RWPE2 (cell line): ENCODE measurements at regions not wholly inside any gene's neighbourhood (a gene's known extent, or its start where the extent isn't known, plus 50 kb on each side); places are given as distances from the start of the nearest gene placed in this dataset.
A peak's percentile ranks its signal among the peaks of the same experiment; 100 is the strongest.

Experiments used
- ATAC-seq: fragments of 200-7000 bp; cut with Tn5 transposase; 3 replicates; pipeline ENCODE4 v1.9.1; 2021; ENCODE audit warnings: low read depth
- DNase-seq: peaks from one replicate; pipeline ENCODE4 v3.0.0-alpha.2; 2020; ENCODE audit warnings: low spot score
- H3K27ac ChIP-seq: fragments of 450-650 bp; 2 replicates; pipeline ENCODE4 v1.5.1; 2017; ENCODE audit warnings: mild to moderate bottlenecking; ENCODE audit not compliant: poor library complexity, severe bottlenecking
- H3K27me3 ChIP-seq: fragments of 250-450 bp; sonication (Bioruptor Pico); 2 replicates; pipeline ENCODE4 v1.5.1; 2021; ENCODE audit warnings: mild to moderate bottlenecking, moderate library complexity; ENCODE audit not compliant: insufficient read depth, poor library complexity, severe bottlenecking
- H3K36me3 ChIP-seq: fragments of 250-450 bp; sonication (Bioruptor Pico); 2 replicates; pipeline ENCODE4 v1.5.1; 2020; ENCODE audit warnings: low read depth, mild to moderate bottlenecking, moderate library complexity
- H3K4me1 ChIP-seq: fragments of 250-450 bp; sonication (Bioruptor Pico); 2 replicates; pipeline ENCODE4 v1.5.1; 2021; ENCODE audit warnings: mild to moderate bottlenecking, moderate library complexity; ENCODE audit not compliant: insufficient read depth, poor library complexity, severe bottlenecking
- H3K4me3 ChIP-seq: fragments of 250-450 bp; sonication (Bioruptor Pico); 2 replicates; pipeline ENCODE4 v1.5.1; 2021; ENCODE audit warnings: mild to moderate bottlenecking, moderate library complexity; ENCODE audit not compliant: severe bottlenecking
- H3K9me3 ChIP-seq: fragments of 250-450 bp; sonication (Bioruptor Pico); 2 replicates; pipeline ENCODE4 v1.5.1; 2021; ENCODE audit warnings: mild to moderate bottlenecking, moderate library complexity; ENCODE audit not compliant: severe bottlenecking
- TF ChIP-seq, protein P1 (sequence below): fragments of 450-650 bp; IDR thresholded peaks from one replicate; pipeline ENCODE4 v1.5.1; 2017; ENCODE audit warnings: mild to moderate bottlenecking, moderate library complexity; ENCODE audit not compliant: poor library complexity, severe bottlenecking

DNA sequence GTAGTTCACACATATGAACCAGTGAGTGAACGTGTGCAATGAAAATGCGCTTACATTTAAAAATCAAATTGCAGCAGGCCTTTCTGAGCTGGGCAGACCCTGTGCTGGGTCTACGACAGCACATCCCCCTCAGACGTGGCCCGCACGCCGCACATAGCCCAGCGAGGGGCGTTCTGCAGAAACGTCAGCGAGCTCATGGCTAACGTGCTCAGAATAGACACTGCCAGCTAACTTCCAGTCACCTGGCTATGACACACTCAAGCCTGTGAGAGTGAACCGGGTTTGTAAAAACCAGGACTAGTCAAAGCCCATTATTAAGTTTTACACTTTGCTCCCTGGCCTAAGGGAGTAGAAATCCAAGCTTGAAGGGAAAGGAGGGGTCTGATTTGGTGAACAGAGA lies 108.1 kb upstream of the INSIG1 start:
- no peak overlapping the region for H3K27ac ChIP-seq
- ATAC-seq, result no peak
- DNase-seq, result no peak
- peaks cover 3% of the 10 kb centered on the region for H3K4me1 ChIP-seq
- peaks cover 12% of the 10 kb centered on the region for H3K9me3 ChIP-seq
- no peaks in the 10 kb centered on the region for H3K27me3 ChIP-seq
- H3K36me3 ChIP-seq, result no peaks in the 10 kb centered on the region
- no peak overlapping the region for H3K4me3 ChIP-seq
- TF ChIP-seq, protein P1, sequence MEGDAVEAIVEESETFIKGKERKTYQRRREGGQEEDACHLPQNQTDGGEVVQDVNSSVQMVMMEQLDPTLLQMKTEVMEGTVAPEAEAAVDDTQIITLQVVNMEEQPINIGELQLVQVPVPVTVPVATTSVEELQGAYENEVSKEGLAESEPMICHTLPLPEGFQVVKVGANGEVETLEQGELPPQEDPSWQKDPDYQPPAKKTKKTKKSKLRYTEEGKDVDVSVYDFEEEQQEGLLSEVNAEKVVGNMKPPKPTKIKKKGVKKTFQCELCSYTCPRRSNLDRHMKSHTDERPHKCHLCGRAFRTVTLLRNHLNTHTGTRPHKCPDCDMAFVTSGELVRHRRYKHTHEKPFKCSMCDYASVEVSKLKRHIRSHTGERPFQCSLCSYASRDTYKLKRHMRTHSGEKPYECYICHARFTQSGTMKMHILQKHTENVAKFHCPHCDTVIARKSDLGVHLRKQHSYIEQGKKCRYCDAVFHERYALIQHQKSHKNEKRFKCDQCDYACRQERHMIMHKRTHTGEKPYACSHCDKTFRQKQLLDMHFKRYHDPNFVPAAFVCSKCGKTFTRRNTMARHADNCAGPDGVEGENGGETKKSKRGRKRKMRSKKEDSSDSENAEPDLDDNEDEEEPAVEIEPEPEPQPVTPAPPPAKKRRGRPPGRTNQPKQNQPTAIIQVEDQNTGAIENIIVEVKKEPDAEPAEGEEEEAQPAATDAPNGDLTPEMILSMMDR, result no peak

DNA sequence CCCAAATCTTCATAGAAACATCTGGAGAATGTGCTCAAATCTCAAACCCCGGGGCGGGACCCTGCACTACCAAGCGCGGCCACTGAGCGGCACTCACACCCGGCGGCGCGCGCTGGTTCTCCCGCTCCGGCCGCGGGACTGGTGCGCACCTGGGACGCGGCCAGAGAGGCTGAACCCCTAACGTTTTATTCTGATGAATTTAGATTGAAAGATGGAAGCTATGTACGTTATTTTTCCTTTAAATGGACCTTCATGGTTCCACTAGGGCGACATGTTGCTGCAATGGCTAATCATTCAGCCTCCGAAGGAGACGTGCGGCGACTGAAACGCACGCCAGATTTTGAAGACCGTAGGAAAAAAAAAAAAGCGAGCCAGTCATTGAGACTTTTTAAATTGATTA lies 107.0 kb upstream of the INSIG1 start:
- DNase-seq, result no peak
- ATAC-seq, result peak; percentile 53; the same call in 1 of the 3 replicates
- H3K4me3 ChIP-seq, result no peak overlapping the region

DNA sequence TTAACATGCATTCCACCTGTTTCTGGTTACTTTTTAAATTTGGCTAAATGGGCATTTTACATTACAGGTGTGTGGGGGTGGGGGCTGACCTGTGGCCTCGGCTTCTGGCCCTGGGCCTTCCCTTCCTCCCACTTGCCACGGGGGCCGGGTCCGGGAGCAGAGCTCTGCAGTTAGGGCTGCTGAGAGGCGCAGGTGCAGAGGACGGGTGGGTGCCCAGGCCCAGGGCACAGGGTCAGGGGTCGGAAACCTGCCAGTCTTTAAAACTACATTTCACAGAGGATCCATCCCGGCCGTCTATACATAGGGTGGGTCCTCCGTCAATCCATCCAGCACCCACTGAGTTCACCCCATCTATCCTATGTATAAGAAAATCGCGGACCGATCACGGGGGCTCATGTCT lies 106.5 kb upstream of the INSIG1 start:
- DNase-seq (no peak), ATAC-seq (no peak)
- Histone ChIP-seq H3K36me3 (no peaks in the 10 kb centered on the region), H3K27me3 (no peaks in the 10 kb centered on the region), H3K9me3 (no peaks in the 10 kb centered on the region), H3K4me3 (no peak overlapping the region), H3K4me1 (peaks cover 3% of the 10 kb centered on the region), H3K27ac (no peak overlapping the region)
- TF ChIP-seq, protein P1, result no peak

More for the DNA sequence above, 107.0 kb upstream of the INSIG1 start:
- no peaks in the 10 kb centered on the region for H3K27me3 ChIP-seq
- H3K27ac ChIP-seq, result no peak overlapping the region
- H3K4me1 ChIP-seq, result peaks cover 3% of the 10 kb centered on the region
- TF ChIP-seq, protein P1, result peak; percentile 94
- peaks cover under 1% of the 10 kb centered on the region for H3K9me3 ChIP-seq
- no peaks in the 10 kb centered on the region for H3K36me3 ChIP-seq

DNA sequence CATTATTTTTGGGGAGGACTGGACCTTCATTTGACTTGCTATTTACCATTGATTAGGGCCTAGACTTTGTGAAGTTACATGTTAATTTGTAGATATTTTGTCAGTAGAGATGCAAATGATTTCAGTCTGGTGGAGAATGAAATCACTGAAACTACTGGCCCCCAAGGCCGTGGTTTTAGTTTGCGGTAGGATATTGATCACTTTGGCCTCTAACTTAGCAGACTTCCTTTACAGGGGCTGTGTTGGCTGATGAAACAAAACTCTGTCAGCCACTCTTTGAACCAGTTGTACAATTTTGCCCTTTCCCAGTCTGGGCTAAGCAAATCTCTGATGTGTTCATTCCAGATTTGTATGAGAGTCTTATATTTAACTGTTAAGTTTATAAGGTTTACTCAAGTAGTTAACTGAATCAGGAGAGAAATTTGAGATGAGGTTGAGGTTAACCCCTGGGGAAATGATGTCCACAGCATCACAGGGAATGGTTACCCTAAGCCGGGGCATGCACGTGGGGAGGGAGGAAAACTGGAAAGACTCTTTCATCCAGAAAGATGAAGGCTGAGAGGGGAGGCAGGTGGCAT lies 105.7 kb upstream of the INSIG1 start:
- peaks cover 3% of the 10 kb centered on the region for H3K4me1 ChIP-seq

More for the DNA sequence above, 105.7 kb upstream of the INSIG1 start:
- Histone ChIP-seq H3K9me3 (no peaks in the 10 kb centered on the region), H3K36me3 (no peaks in the 10 kb centered on the region), H3K27me3 (no peaks in the 10 kb centered on the region), H3K4me3 (no peak overlapping the region), H3K27ac (no peak overlapping the region)
- TF ChIP-seq, protein P1, result no peak
- ATAC-seq, result no peak
- no peak for DNase-seq
